GM12878 (cell line): ENCODE measurements at regions not wholly inside any gene's neighbourhood (a gene's known extent, or its start where the extent isn't known, plus 50 kb on each side); places are given as distances from the start of the nearest gene placed in this dataset.

Experiments
- ATAC-seq: fragments of 200-7000 bp; cut with Tn5 transposase; 3 replicates; pipeline ENCODE4 v1.9.1; 2020; ENCODE audit warnings: mild to moderate bottlenecking, moderate library complexity
- BruUV-seq: library from RNA; stranded (reverse); fragments of 400-500 nt; replicated peaks from 2 replicates; lab custom pipeline; 2021; lab: Mats Ljungman, UMichigan
- CTCF ChIA-PET: fragments of 300-600 bp; sonication (Branson Sonifier 250); formaldehyde crosslinking; extraction: SDS; loops from one replicate; lab custom pipeline; 2021; ENCODE audit warnings: inconsistent platforms; lab: Yijun Ruan, JAX
- POLR2A ChIA-PET: fragments of 350-600 bp; formaldehyde crosslinking; extraction: SDS; loops from one replicate; lab custom pipeline; 2021; ENCODE audit warnings: inconsistent platforms; lab: Charles Lee
- RAD21 ChIA-PET: fragments of 300-600 bp; sonication (Branson Sonifier 250); formaldehyde crosslinking; loops from one replicate; lab custom pipeline; 2023; ENCODE audit warnings: antibody characterized with exemption; ENCODE audit not compliant: unreplicated experiment; lab: Charles Lee
- SMC1A ChIA-PET: fragments of 300-600 bp; sonication (Branson Sonifier 250); formaldehyde crosslinking; loops from one replicate; lab custom pipeline; 2023; ENCODE audit not compliant: unreplicated experiment, uncharacterized antibody; lab: Charles Lee
- DNase-seq: peaks from one replicate; pipeline ENCODE4 v3.0.0-alpha.2; 2011; ENCODE audit warnings: low read depth, low spot score
- FAIRE-seq: peaks from 3 replicates; lab custom pipeline; 2011; peaks lifted over from hg19 to GRCh38; lab: Jason Lieb, UNC
- H2AFZ ChIP-seq: 2 replicates; pipeline ENCODE4 v1.6.0; 2011; ENCODE audit warnings: low read depth, low read length, control low read depth; ENCODE audit not compliant: control insufficient read depth
- H3K27ac ChIP-seq: 2 replicates; pipeline ENCODE4 v1.5.1; 2011; ENCODE audit warnings: control low read depth; ENCODE audit not compliant: control insufficient read depth, insufficient read depth
- H3K27me3 ChIP-seq, 2 experiments: replicated peaks in 1 of 2; 2 replicates each; pipeline versions ENCODE4 v1.6.0 to v1.6.1; 2011; ENCODE audit warnings: low read length in 1 of 2; ENCODE audit not compliant: control insufficient read depth in 2 of 2, insufficient read depth in 2 of 2
- H3K36me3 ChIP-seq, 2 experiments: 2 replicates each; pipeline ENCODE4 v1.5.1; 2011; ENCODE audit warnings: low read length in 1 of 2; ENCODE audit not compliant: control insufficient read depth in 2 of 2, insufficient read depth in 2 of 2
- H3K4me1 ChIP-seq: 2 replicates; pipeline ENCODE4 v1.6.1; 2011; ENCODE audit warnings: mild to moderate bottlenecking, low read length, moderate library complexity, mixed read lengths; ENCODE audit not compliant: control insufficient read depth, insufficient read depth
- H3K4me2 ChIP-seq: 2 replicates; pipeline ENCODE4 v1.6.0; 2011; ENCODE audit warnings: control low read depth; ENCODE audit not compliant: control insufficient read depth, insufficient read depth
- H3K4me3 ChIP-seq: fragments of 200-600 bp; sonication (generic); 2 replicates; pipeline ENCODE4 v1.5.1; 2016
- H3K79me2 ChIP-seq: 2 replicates; pipeline ENCODE4 v1.6.0; 2011; ENCODE audit warnings: low read length; ENCODE audit not compliant: control insufficient read depth, insufficient read depth
- H3K9ac ChIP-seq: 2 replicates; pipeline ENCODE4 v1.8.0; 2011; ENCODE audit warnings: low read length, control low read depth, mixed read lengths; ENCODE audit not compliant: control insufficient read depth, insufficient read depth
- H3K9me3 ChIP-seq: replicated peaks from 3 replicates; pipeline ENCODE4 v1.5.1; 2011; ENCODE audit warnings: mild to moderate bottlenecking, low read length; ENCODE audit not compliant: control insufficient read depth, insufficient read depth
- H4K20me1 ChIP-seq: 2 replicates; pipeline ENCODE4 v1.6.0; 2011; ENCODE audit not compliant: control insufficient read depth, insufficient read depth
- BACH1 ChIP-seq: fragments of 450-650 bp; IDR thresholded peaks from 2 replicates; pipeline ENCODE4 v1.6.1; 2017; ENCODE audit warnings: mild to moderate bottlenecking, borderline replicate concordance
- CEBPB ChIP-seq, 2 experiments: fragments of 150-350 bp in 1 of 2; IDR thresholded peaks; 2 replicates each; pipeline ENCODE4 v1.6.1; 2012 to 2014; ENCODE audit warnings: low read depth in 2 of 2, low read length in 2 of 2, borderline replicate concordance in 1 of 2, inconsistent platforms in 1 of 2
- EZH2 ChIP-seq: IDR thresholded peaks from 2 replicates; pipeline ENCODE4 v1.6.1; 2012; ENCODE audit warnings: low read depth, mild to moderate bottlenecking, control low read depth, inconsistent platforms, low read length, borderline replicate concordance; ENCODE audit not compliant: control insufficient read depth
- HDAC6 ChIP-seq: fragments of 200-600 bp; sonication (generic); IDR thresholded peaks from one replicate; pipeline ENCODE4 v1.8.0; 2017; ENCODE audit warnings: antibody characterized with exemption; ENCODE audit not compliant: unreplicated experiment
- IRF3 ChIP-seq: fragments of 450-650 bp; IDR thresholded peaks from 2 replicates; pipeline ENCODE4 v1.6.1; 2014; ENCODE audit warnings: mild to moderate bottlenecking
- MTA3 ChIP-seq: IDR thresholded peaks from 2 replicates; pipeline ENCODE4 v1.6.1; 2012; ENCODE audit warnings: low read length, inconsistent platforms, borderline replicate concordance
- MYC ChIP-seq: IDR thresholded peaks from 2 replicates; pipeline ENCODE4 v1.6.1; 2011; ENCODE audit warnings: mild to moderate bottlenecking, low read length, moderate library complexity, inconsistent platforms; ENCODE audit not compliant: insufficient read depth, insufficient replicate concordance, insufficient read length, severe bottlenecking
- POU2F2 ChIP-seq: IDR thresholded peaks from 3 replicates; pipeline ENCODE4 v1.6.1; 2011; ENCODE audit warnings: low read depth, mild to moderate bottlenecking, low read length, borderline replicate concordance
- SMAD5 ChIP-seq: IDR thresholded peaks from 2 replicates; pipeline ENCODE4 v1.6.1; 2016; ENCODE audit warnings: antibody characterized with exemption, low read depth
- WGBS: methylation state at CpG from one replicate; pipeline ENCODE4 v1.1.6; 2016; ENCODE audit warnings: low lambda C conversion rate; ENCODE audit not compliant: insufficient replicate concordance, insufficient coverage; ENCODE audit errors: missing lambda C conversion rate; 5-methylcytosine and 5-hydroxymethylcytosine counted together
- in situ Hi-C: fragments of 300-500 bp; cut with MboI; formaldehyde crosslinking; loops from 9 replicates; pipeline ENCODE4 v1.14.3; 2018; ENCODE audit warnings: mixed read lengths
- intact Hi-C: fragments of 100-400 bp; cut with micrococcal nuclease; formaldehyde crosslinking; loops from one replicate; pipeline ENCODE4 v1.14.2; 2022; ENCODE audit not compliant: unreplicated experiment

DNA sequence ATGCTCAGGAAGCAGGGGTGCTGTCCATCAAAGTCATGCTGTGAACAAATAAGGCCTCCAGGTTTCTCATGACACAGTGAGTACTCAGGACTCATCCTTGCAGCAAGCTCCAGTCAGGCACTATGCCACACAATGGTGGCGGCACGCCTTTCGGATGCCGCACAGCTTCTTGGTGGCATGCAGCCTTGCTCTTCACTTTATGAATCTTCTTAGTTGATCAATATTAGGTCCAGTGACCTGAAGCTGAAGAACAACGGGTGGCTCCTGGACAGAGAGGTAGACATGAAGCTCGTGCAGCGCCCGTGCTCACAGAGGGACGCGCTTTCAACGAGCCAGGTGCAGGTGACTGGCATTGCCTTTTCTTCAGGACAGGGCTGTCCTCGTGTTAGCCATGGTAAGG, 653.0 kb upstream of the MGMT start:
- Histone ChIP-seq H3K27ac (no peak overlapping the region), H4K20me1 (no peaks in the 10 kb centered on the region), H3K9me3 (no peaks in the 10 kb centered on the region), H3K27me3 (no peaks in the 10 kb centered on the region), H3K36me3 (no peaks in the 10 kb centered on the region), H3K9ac (no peak overlapping the region), H2AFZ (no peak overlapping the region), H3K4me3 (no peak overlapping the region), H3K4me2 (no peak overlapping the region), H3K4me1 (no peaks in the 10 kb centered on the region), H3K79me2 (no peaks in the 10 kb centered on the region)
- ChIA-PET SMC1A (no interaction called here), CTCF (interaction anchor here (0.9 kb wide), 1 partner anchor 65 kb away, joined by 3 read pairs; no protein-coding TSS in a partner anchor), RAD21 (no interaction called here), POLR2A (interaction anchor here (0.5 kb wide), 1 partner anchor 563 kb away, joined by 3 read pairs; no protein-coding TSS in a partner anchor)
- no peak for DNase-seq
- no TSS peak for BruUV-seq
- in situ Hi-C loops (no loop called here), intact Hi-C loops (no loop called here)
- no peak for ATAC-seq
- TF ChIP-seq MTA3 (no peak), EZH2 (no peak), IRF3 (no peak), HDAC6 (no peak), MYC (no peak), SMAD5 (no peak), POU2F2 (no peak), BACH1 (no peak), CEBPB (IDR thresholded peaks at IDR 0.05; ENCODE audit: borderline replicate concordance in 1 of 2, low read depth in 2 of 2, low read length in 2 of 2) (no peak)
- 70% methylated on average over 12 of the region's 12 CpGs for WGBS
- FAIRE-seq: no peak
